Lower lobe of right lung (tissue), 2 donors: ENCODE measurements at regions not wholly inside any gene's neighbourhood (a gene's known extent, or its start where the extent isn't known, plus 50 kb on each side); places are given as distances from the start of the nearest gene placed in this dataset.

Experiments
- ATAC-seq, 2 donors: fragments of 200-7000 bp; cut with Tn5 transposase; one replicate each; pipeline ENCODE4 v1.9.1; 2020 to 2022; ENCODE audit warnings: mild to moderate bottlenecking in 2 of 2, moderate library complexity in 2 of 2
- DNase-seq: peaks from one replicate; pipeline ENCODE4 v3.0.0-alpha.2; 2020
- H3K27ac ChIP-seq: fragments of 200-600 bp; one replicate; pipeline ENCODE4 v1.8.0; 2022
- H3K27me3 ChIP-seq: fragments of 200-600 bp; one replicate; pipeline ENCODE4 v1.8.0; 2022; ENCODE audit warnings: low read depth
- H3K36me3 ChIP-seq: fragments of 200-600 bp; one replicate; pipeline ENCODE4 v1.8.0; 2022; ENCODE audit warnings: mild to moderate bottlenecking
- H3K4me1 ChIP-seq: fragments of 200-600 bp; one replicate; pipeline ENCODE4 v1.8.0; 2022
- H3K4me3 ChIP-seq: fragments of 200-600 bp; one replicate; pipeline ENCODE4 v1.8.0; 2022; ENCODE audit warnings: mild to moderate bottlenecking
- H3K9me3 ChIP-seq: fragments of 200-600 bp; one replicate; pipeline ENCODE4 v1.8.0; 2022
- CTCF ChIP-seq: fragments of 200-600 bp; IDR thresholded peaks from one replicate; pipeline ENCODE4 v1.8.0; 2022; ENCODE audit warnings: antibody characterized with exemption, mild to moderate bottlenecking
- intact Hi-C: fragments of 100-400 bp; cut with DNase I; formaldehyde crosslinking; loops from one replicate; pipeline ENCODE4 v1.11.0; 2022
- donor health status: DM: no; HTN: yes; CAD: no; lungs with severe emphysema.

- DNase-seq (no peak), ATAC-seq (no peak)
- no peak for TF ChIP-seq CTCF
- peaks cover 6% of the 10 kb centered on the region for H3K9me3 ChIP-seq
- H3K4me1 ChIP-seq = peaks cover 11% of the 10 kb centered on the region
- H3K36me3 ChIP-seq = no peaks in the 10 kb centered on the region
- intact Hi-C loops = no loop called here
- H3K4me3 ChIP-seq = no peak overlapping the region
- no peaks in the 10 kb centered on the region for H3K27me3 ChIP-seq
- H3K27ac ChIP-seq = no peak overlapping the region
Observed at GRCh38 chr1:232139444-232139843, 490.5 kb downstream of the SIPA1L2 start.

- ATAC-seq (no peak), DNase-seq (no peak)
- intact Hi-C loops = no loop called here
- no peak for TF ChIP-seq CTCF
- no peak overlapping the region for H3K27ac ChIP-seq
- H3K36me3 ChIP-seq = no peaks in the 10 kb centered on the region
- H3K4me1 ChIP-seq = peaks cover 8% of the 10 kb centered on the region
- H3K4me3 ChIP-seq = no peak overlapping the region
- H3K9me3 ChIP-seq = peaks cover 6% of the 10 kb centered on the region
- no peaks in the 10 kb centered on the region for H3K27me3 ChIP-seq
Observed at GRCh38 chr1:232138044-232138443, 491.9 kb downstream of the SIPA1L2 start.

GRCh38 chr1:232137066-232137465, 492.9 kb downstream of the SIPA1L2 start:
- no peak for DNase-seq
- H3K27ac ChIP-seq = no peak overlapping the region
- ATAC-seq = no peak

GRCh38 chr1:232136136-232136535, 493.8 kb downstream of the SIPA1L2 start:
- ATAC-seq (no peak), DNase-seq (no peak)
- Histone ChIP-seq H3K27me3 (no peaks in the 10 kb centered on the region), H3K36me3 (no peaks in the 10 kb centered on the region), H3K27ac (no peak overlapping the region), H3K9me3 (peaks cover 6% of the 10 kb centered on the region), H3K4me3 (no peak overlapping the region), H3K4me1 (no peaks in the 10 kb centered on the region)
- TF ChIP-seq CTCF = no peak
- intact Hi-C loops = no loop called here

More at GRCh38 chr1:232137066-232137465, 492.9 kb downstream of the SIPA1L2 start:
- H3K4me1 ChIP-seq = no peaks in the 10 kb centered on the region
- no peak for TF ChIP-seq CTCF
- H3K9me3 ChIP-seq = peaks cover 6% of the 10 kb centered on the region
- H3K36me3 ChIP-seq = no peaks in the 10 kb centered on the region
- intact Hi-C loops = no loop called here
- H3K4me3 ChIP-seq = no peak overlapping the region
- no peaks in the 10 kb centered on the region for H3K27me3 ChIP-seq

GRCh38 chr1:232134365-232134764, 495.6 kb downstream of the SIPA1L2 start:
- H3K4me3 ChIP-seq = no peak overlapping the region
- H3K9me3 ChIP-seq = no peaks in the 10 kb centered on the region
- TF ChIP-seq CTCF = no peak
- H3K27ac ChIP-seq = no peak overlapping the region
- no peaks in the 10 kb centered on the region for H3K27me3 ChIP-seq
- ATAC-seq (no peak), DNase-seq (no peak)
- H3K4me1 ChIP-seq = no peaks in the 10 kb centered on the region
- H3K36me3 ChIP-seq = no peaks in the 10 kb centered on the region
- intact Hi-C loops = no loop called here

GRCh38 chr1:232132572-232132971, 497.4 kb downstream of the SIPA1L2 start:
- no peak for ATAC-seq
- Histone ChIP-seq H3K27me3 (no peaks in the 10 kb centered on the region), H3K9me3 (no peaks in the 10 kb centered on the region), H3K36me3 (no peaks in the 10 kb centered on the region), H3K4me3 (no peak overlapping the region), H3K4me1 (no peaks in the 10 kb centered on the region), H3K27ac (no peak overlapping the region)
- intact Hi-C loops = no loop called here
- DNase-seq = no peak
- TF ChIP-seq CTCF = no peak
